Neural cell (in vitro differentiated cells): ENCODE measurements at regions not wholly inside any gene's neighbourhood (a gene's known extent, or its start where the extent isn't known, plus 50 kb on each side); places are given as distances from the start of the nearest gene placed in this dataset.

Experiments used
- H2AFZ ChIP-seq: fragments of 200-600, 300-800 bp; sonication (generic), shearing (Covaris generic); 2 replicates; pipeline ENCODE4 v1.6.0; 2014; ENCODE audit warnings: low read depth, mild to moderate bottlenecking, antibody characterized with exemption, low read length, moderate library complexity
- H3F3A ChIP-seq: fragments of 200-600 bp; shearing (Covaris generic); 2 replicates; pipeline ENCODE4 v1.6.1; 2016; ENCODE audit warnings: mild to moderate bottlenecking, moderate library complexity, mixed read lengths, antibody characterized with exemption, low read length; ENCODE audit not compliant: insufficient read depth, poor library complexity, severe bottlenecking
- H3K27ac ChIP-seq: fragments of 200-600, 300-800 bp; sonication (generic), shearing (Covaris generic); 2 replicates; pipeline ENCODE4 v1.5.1; 2014; ENCODE audit warnings: mild to moderate bottlenecking, low read length, moderate library complexity
- H3K27me3 ChIP-seq: fragments of 300-800, 200-600 bp; sonication (generic), shearing (Covaris generic); 2 replicates; pipeline ENCODE4 v1.6.0; 2014; ENCODE audit warnings: mild to moderate bottlenecking, low read depth, low read length, moderate library complexity; ENCODE audit not compliant: insufficient read depth
- H3K36me3 ChIP-seq: fragments of 300-800, 200-600 bp; sonication (generic), shearing (Covaris generic); 2 replicates; pipeline ENCODE4 v1.5.1; 2014; ENCODE audit warnings: mild to moderate bottlenecking, antibody characterized with exemption, low read length, moderate library complexity; ENCODE audit not compliant: insufficient read depth
- H3K4me2 ChIP-seq: fragments of 300-800, 200-600 bp; sonication (generic), shearing (Covaris generic); 2 replicates; pipeline ENCODE4 v1.6.0; 2014; ENCODE audit warnings: mild to moderate bottlenecking, low read length
- H3K4me3 ChIP-seq: fragments of 300-800, 200-600 bp; sonication (generic), shearing (Covaris generic); 2 replicates; pipeline ENCODE4 v1.5.1; 2014; ENCODE audit warnings: mild to moderate bottlenecking, low read length, moderate library complexity
- H3K79me2 ChIP-seq: fragments of 200-600 bp; shearing (Covaris generic); replicated peaks from 2 replicates; pipeline ENCODE4 v1.6.0; 2014; ENCODE audit warnings: mild to moderate bottlenecking, low read length, moderate library complexity; ENCODE audit not compliant: insufficient read depth
- H3K9ac ChIP-seq: fragments of 300-800, 200-600 bp; sonication (generic), shearing (Covaris generic); 2 replicates; pipeline ENCODE4 v1.6.1; 2016; ENCODE audit warnings: mild to moderate bottlenecking, low read length, mixed read lengths
- H3K9me2 ChIP-seq: fragments of 200-600 bp; shearing (Covaris generic); 2 replicates; pipeline ENCODE4 v1.6.1; 2016; ENCODE audit warnings: mild to moderate bottlenecking, low read length, mixed read lengths; ENCODE audit not compliant: insufficient read depth
- H3K9me3 ChIP-seq: fragments of 200-600, 300-800 bp; sonication (generic), shearing (Covaris generic); 2 replicates; pipeline ENCODE4 v1.6.1; 2016; ENCODE audit warnings: mild to moderate bottlenecking, mixed run types, low read length, moderate library complexity, mixed read lengths
- H4K20me1 ChIP-seq: fragments of 200-600 bp; shearing (Covaris generic); 2 replicates; pipeline ENCODE4 v1.6.1; 2016; ENCODE audit warnings: mild to moderate bottlenecking, mixed run types; ENCODE audit not compliant: insufficient read depth
- EP300 ChIP-seq: fragments of 450-650 bp; conservative IDR thresholded peaks from 2 replicates; pipeline ENCODE4 v1.6.1; 2014; ENCODE audit warnings: antibody characterized with exemption, mild to moderate bottlenecking, moderate library complexity; ENCODE audit not compliant: poor library complexity, severe bottlenecking
- EZH2 ChIP-seq: fragments of 200-600, 300-800 bp; shearing (Covaris generic), sonication (generic); IDR thresholded peaks from 2 replicates; pipeline ENCODE4 v1.6.1; 2014; ENCODE audit warnings: antibody characterized with exemption, low read length, borderline replicate concordance, mild to moderate bottlenecking; ENCODE audit not compliant: insufficient read depth, poor library complexity, severe bottlenecking
- MXI1 ChIP-seq: fragments of 450-650 bp; conservative IDR thresholded peaks from 2 replicates; pipeline ENCODE4 v1.6.1; 2014; ENCODE audit warnings: antibody characterized with exemption, mild to moderate bottlenecking; ENCODE audit not compliant: poor library complexity, severe bottlenecking
- POLR2AphosphoS5 ChIP-seq: IDR thresholded peaks from 2 replicates; pipeline ENCODE4 v1.6.1; 2012
- RAD21 ChIP-seq: fragments of 450-650 bp; conservative IDR thresholded peaks from 2 replicates; pipeline ENCODE4 v1.6.1; 2014; ENCODE audit warnings: antibody characterized with exemption, mild to moderate bottlenecking, moderate library complexity
- SMC3 ChIP-seq: fragments of 450-650 bp; conservative IDR thresholded peaks from 2 replicates; pipeline ENCODE4 v1.6.1; 2014; ENCODE audit warnings: antibody characterized with exemption, mild to moderate bottlenecking, moderate library complexity; ENCODE audit not compliant: poor library complexity
- TAF1 ChIP-seq: IDR thresholded peaks from 2 replicates; pipeline ENCODE4 v1.6.1; 2012; ENCODE audit warnings: low read depth
- TF ChIP-seq, protein P1 (sequence below): fragments of 450-650 bp; IDR thresholded peaks from 2 replicates; pipeline ENCODE4 v1.5.1; 2014; ENCODE audit warnings: antibody characterized with exemption, mild to moderate bottlenecking, moderate library complexity; ENCODE audit not compliant: poor library complexity, severe bottlenecking
- TF ChIP-seq, protein P2 (sequence below): IDR thresholded peaks from 2 replicates; pipeline ENCODE4 v1.6.1; 2012; ENCODE audit warnings: borderline replicate concordance

DNA sequence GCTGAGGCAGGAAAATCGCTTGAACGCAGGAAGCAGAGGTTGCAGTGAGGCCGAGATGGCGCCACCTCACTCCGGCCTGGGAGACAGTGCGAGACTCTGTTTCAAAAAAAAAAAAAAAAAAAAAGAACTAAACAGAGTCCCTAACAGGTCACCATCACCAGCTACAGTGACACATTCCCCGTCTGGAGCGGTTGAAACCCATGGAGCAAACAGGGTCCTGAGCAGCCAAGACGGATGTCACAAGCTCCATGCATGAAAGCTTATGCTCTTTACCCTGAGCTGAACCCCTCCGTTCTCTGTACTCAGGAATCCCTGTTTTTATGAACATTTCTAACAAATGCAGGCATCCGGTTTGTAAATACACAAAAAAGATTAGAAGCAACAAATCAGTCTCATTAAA, 55.9 kb upstream of the LAPTM4A start:
- no peaks in the 10 kb centered on the region for H3K79me2 ChIP-seq
- no peaks in the 10 kb centered on the region for H4K20me1 ChIP-seq
- H3K9me2 ChIP-seq = no peaks in the 10 kb centered on the region
- TF ChIP-seq, protein P1, sequence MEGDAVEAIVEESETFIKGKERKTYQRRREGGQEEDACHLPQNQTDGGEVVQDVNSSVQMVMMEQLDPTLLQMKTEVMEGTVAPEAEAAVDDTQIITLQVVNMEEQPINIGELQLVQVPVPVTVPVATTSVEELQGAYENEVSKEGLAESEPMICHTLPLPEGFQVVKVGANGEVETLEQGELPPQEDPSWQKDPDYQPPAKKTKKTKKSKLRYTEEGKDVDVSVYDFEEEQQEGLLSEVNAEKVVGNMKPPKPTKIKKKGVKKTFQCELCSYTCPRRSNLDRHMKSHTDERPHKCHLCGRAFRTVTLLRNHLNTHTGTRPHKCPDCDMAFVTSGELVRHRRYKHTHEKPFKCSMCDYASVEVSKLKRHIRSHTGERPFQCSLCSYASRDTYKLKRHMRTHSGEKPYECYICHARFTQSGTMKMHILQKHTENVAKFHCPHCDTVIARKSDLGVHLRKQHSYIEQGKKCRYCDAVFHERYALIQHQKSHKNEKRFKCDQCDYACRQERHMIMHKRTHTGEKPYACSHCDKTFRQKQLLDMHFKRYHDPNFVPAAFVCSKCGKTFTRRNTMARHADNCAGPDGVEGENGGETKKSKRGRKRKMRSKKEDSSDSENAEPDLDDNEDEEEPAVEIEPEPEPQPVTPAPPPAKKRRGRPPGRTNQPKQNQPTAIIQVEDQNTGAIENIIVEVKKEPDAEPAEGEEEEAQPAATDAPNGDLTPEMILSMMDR = no peak
- TF ChIP-seq TAF1 (no peak), EP300 (no peak), SMC3 (no peak), POLR2AphosphoS5 (no peak), EZH2 (no peak), MXI1 (no peak), RAD21 (no peak)
- TF ChIP-seq, protein P2, sequence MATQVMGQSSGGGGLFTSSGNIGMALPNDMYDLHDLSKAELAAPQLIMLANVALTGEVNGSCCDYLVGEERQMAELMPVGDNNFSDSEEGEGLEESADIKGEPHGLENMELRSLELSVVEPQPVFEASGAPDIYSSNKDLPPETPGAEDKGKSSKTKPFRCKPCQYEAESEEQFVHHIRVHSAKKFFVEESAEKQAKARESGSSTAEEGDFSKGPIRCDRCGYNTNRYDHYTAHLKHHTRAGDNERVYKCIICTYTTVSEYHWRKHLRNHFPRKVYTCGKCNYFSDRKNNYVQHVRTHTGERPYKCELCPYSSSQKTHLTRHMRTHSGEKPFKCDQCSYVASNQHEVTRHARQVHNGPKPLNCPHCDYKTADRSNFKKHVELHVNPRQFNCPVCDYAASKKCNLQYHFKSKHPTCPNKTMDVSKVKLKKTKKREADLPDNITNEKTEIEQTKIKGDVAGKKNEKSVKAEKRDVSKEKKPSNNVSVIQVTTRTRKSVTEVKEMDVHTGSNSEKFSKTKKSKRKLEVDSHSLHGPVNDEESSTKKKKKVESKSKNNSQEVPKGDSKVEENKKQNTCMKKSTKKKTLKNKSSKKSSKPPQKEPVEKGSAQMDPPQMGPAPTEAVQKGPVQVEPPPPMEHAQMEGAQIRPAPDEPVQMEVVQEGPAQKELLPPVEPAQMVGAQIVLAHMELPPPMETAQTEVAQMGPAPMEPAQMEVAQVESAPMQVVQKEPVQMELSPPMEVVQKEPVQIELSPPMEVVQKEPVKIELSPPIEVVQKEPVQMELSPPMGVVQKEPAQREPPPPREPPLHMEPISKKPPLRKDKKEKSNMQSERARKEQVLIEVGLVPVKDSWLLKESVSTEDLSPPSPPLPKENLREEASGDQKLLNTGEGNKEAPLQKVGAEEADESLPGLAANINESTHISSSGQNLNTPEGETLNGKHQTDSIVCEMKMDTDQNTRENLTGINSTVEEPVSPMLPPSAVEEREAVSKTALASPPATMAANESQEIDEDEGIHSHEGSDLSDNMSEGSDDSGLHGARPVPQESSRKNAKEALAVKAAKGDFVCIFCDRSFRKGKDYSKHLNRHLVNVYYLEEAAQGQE = no peak
- no peaks in the 10 kb centered on the region for H3K36me3 ChIP-seq
- no peak overlapping the region for H3K9ac ChIP-seq
- no peak overlapping the region for H3K4me2 ChIP-seq
- H3K9me3 ChIP-seq = no peaks in the 10 kb centered on the region
- H3F3A ChIP-seq = no peaks in the 10 kb centered on the region
- H3K27ac ChIP-seq = no peak overlapping the region
- no peak overlapping the region for H3K4me3 ChIP-seq
- no peaks in the 10 kb centered on the region for H3K27me3 ChIP-seq
- H2AFZ ChIP-seq = no peak overlapping the region

DNA sequence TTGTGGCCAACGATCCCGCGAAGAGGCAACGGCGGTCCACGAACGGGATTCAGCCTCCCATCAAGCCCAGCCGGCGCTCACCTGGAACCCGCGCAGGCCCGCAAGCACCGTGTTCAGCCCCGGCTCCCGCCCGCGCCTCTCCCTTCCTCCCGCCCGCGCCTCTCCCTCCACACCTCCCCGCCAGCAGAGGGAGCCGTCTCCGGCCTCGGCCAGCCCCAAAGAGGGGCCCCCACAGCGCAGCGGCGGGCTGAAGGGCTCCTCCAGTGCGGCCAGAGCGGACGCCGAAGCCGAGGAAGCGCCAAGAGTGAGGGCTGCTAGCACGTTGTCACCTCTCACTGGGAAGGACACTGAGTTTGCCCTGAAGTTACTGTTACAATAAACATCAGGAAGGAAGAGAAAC, 55.3 kb upstream of the LAPTM4A start:
- Histone ChIP-seq H3K9ac (no peak overlapping the region), H2AFZ (no peak overlapping the region), H3K27ac (no peak overlapping the region), H4K20me1 (no peaks in the 10 kb centered on the region), H3K27me3 (no peaks in the 10 kb centered on the region), H3K79me2 (no peaks in the 10 kb centered on the region), H3F3A (no peaks in the 10 kb centered on the region), H3K9me2 (no peaks in the 10 kb centered on the region), H3K4me2 (no peak overlapping the region), H3K9me3 (no peaks in the 10 kb centered on the region), H3K36me3 (no peaks in the 10 kb centered on the region), H3K4me3 (no peak overlapping the region)
- TF ChIP-seq EP300 (no peak), SMC3 (no peak), MXI1 (no peak), POLR2AphosphoS5 (no peak), EZH2 (no peak), TAF1 (no peak), RAD21 (no peak)
- TF ChIP-seq, protein P1 = no peak
- TF ChIP-seq, protein P2 = no peak
